Glutamatergic neuron (in vitro differentiated cells): ENCODE measurements at regions not wholly inside any gene's neighbourhood (a gene's known extent, or its start where the extent isn't known, plus 50 kb on each side); places are given as distances from the start of the nearest gene placed in this dataset.
"Not testable (repeated sequence)": the region's sequence is repeated elsewhere in the genome, so short reads cannot be mapped to it uniquely, and the experiment has no call there.

ENCODE experiments used
- DNase-seq: peaks from one replicate; pipeline ENCODE4 v3.0.0; 2022
- H3K27ac Mint-ChIP-seq: one replicate; pipeline ENCODE4 v1.8.0; 2020; ENCODE audit warnings: mild to moderate bottlenecking, mixed read lengths, inconsistent platforms; ENCODE audit not compliant: unreplicated experiment
- H3K27me3 Mint-ChIP-seq: one replicate; pipeline ENCODE4 v1.8.0; 2020; ENCODE audit warnings: mild to moderate bottlenecking, moderate library complexity, mixed read lengths, inconsistent platforms; ENCODE audit not compliant: unreplicated experiment
- H3K36me3 Mint-ChIP-seq: one replicate; pipeline ENCODE4 v1.8.0; 2020; ENCODE audit warnings: mild to moderate bottlenecking, mixed read lengths, inconsistent platforms; ENCODE audit not compliant: unreplicated experiment
- H3K4me1 Mint-ChIP-seq: one replicate; pipeline ENCODE4 v1.8.0; 2020; ENCODE audit warnings: mild to moderate bottlenecking, low read depth, mixed read lengths, inconsistent platforms; ENCODE audit not compliant: unreplicated experiment
- H3K4me3 Mint-ChIP-seq: one replicate; pipeline ENCODE4 v1.8.0; 2020; ENCODE audit warnings: mild to moderate bottlenecking, mixed read lengths, inconsistent platforms; ENCODE audit not compliant: unreplicated experiment
- H3K9me3 Mint-ChIP-seq: one replicate; pipeline ENCODE4 v1.8.0; 2020; ENCODE audit warnings: mild to moderate bottlenecking, moderate library complexity, mixed read lengths, inconsistent platforms; ENCODE audit not compliant: unreplicated experiment
- TF ChIP-seq, protein P1 (sequence below): fragments of 200-600 bp; sonication (generic); IDR thresholded peaks from one replicate; pipeline ENCODE4 v1.5.0; 2021; ENCODE audit not compliant: partially characterized antibody, unreplicated experiment

DNA sequence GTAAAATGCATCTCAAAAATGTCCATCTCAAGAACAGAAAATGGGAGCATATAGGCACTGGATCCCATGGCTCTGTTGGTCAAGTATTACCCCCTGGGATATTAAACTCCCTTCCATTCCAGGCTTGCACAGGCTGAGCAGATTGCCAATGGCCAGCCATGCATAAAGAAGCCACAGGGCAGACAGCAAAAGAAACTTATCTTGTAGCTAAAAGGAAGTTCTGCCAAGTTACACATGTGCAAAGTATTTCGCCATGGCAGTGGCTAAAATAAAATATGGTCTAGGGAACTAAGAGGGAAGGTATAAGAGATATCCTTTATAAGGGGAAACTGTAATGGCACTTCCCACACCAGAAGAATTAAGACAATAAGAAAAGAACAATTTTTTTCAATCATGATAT, 415.6 kb upstream of the BTBD3 start:
- Mint-ChIP-seq H3K27me3 (no peaks in the 10 kb centered on the region), H3K36me3 (no peaks in the 10 kb centered on the region), H3K4me3 (no peak overlapping the region), H3K4me1 (no peaks in the 10 kb centered on the region), H3K27ac (no peak overlapping the region), H3K9me3 (no peaks in the 10 kb centered on the region)
- TF ChIP-seq, protein P1, sequence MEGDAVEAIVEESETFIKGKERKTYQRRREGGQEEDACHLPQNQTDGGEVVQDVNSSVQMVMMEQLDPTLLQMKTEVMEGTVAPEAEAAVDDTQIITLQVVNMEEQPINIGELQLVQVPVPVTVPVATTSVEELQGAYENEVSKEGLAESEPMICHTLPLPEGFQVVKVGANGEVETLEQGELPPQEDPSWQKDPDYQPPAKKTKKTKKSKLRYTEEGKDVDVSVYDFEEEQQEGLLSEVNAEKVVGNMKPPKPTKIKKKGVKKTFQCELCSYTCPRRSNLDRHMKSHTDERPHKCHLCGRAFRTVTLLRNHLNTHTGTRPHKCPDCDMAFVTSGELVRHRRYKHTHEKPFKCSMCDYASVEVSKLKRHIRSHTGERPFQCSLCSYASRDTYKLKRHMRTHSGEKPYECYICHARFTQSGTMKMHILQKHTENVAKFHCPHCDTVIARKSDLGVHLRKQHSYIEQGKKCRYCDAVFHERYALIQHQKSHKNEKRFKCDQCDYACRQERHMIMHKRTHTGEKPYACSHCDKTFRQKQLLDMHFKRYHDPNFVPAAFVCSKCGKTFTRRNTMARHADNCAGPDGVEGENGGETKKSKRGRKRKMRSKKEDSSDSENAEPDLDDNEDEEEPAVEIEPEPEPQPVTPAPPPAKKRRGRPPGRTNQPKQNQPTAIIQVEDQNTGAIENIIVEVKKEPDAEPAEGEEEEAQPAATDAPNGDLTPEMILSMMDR: no peak
- no peak for DNase-seq

DNA sequence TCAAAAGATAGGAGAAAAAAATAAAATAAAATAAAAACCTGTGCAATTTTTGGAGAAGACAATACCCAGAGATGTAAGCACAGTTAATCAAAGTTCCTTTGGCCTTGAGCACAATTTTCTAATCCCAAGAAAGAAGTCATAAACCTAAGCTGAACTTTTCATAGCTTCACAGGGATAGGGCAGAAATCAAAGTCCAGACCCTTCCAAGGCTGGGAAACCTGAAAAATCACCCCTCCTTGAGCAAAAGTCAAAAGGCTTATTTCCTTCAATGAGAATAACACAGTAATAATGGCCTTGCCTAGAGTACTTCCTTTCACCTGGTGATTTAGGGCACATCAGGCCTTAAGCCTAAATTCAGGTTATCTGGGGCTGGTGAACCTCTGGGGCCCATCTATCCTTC, 415.0 kb upstream of the BTBD3 start:
- no peaks in the 10 kb centered on the region for H3K4me1 Mint-ChIP-seq
- H3K4me3 Mint-ChIP-seq: no peak overlapping the region
- no peak for DNase-seq
- H3K36me3 Mint-ChIP-seq: no peaks in the 10 kb centered on the region
- TF ChIP-seq, protein P1: no peak
- H3K27ac Mint-ChIP-seq: no peak overlapping the region
- no peaks in the 10 kb centered on the region for H3K27me3 Mint-ChIP-seq
- no peaks in the 10 kb centered on the region for H3K9me3 Mint-ChIP-seq

DNA sequence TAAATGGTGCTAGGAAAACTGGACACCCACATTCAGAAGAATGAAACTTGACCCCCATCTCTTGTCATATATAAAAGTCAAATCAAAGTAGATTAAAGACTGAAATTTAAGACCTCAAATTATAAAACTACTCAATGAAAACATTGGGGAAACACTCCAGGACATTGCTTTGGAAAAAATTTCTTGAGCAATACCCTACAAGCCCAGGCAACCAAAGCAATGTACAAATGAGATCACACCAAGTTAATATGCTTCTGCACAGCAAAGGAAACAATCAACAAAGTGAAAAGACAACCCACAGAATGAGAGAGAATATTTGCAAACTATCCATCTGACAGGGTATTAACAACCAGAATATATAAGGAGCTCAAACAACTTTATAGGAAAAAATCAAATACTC, 407.9 kb upstream of the BTBD3 start:
- no peak for DNase-seq
- TF ChIP-seq, protein P1: no peak
- no peaks in the 10 kb centered on the region for H3K36me3 Mint-ChIP-seq
- H3K4me3 Mint-ChIP-seq: no peak overlapping the region
- peaks cover 2% of the 10 kb centered on the region for H3K9me3 Mint-ChIP-seq
- no peaks in the 10 kb centered on the region for H3K27me3 Mint-ChIP-seq
- no peaks in the 10 kb centered on the region for H3K4me1 Mint-ChIP-seq
- H3K27ac Mint-ChIP-seq: no peak overlapping the region

DNA sequence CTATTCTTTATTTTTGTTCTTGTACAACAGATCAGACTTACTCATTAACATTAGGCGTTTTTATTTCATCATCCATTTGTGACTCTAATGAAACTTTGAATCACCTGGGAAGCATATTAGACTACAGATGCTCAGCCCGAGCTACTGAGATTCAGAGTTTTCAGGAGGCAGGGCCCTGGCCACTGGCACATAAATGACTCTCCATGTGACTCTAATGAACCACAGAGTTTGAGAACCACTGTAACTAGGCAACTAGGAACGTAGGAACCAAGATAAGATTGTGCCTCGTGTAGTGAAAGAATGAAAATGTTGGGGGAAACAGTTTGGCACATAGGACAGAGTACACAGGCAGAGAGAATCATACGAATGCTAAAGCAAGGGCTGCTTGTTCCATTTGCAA, 405.9 kb upstream of the BTBD3 start:
- TF ChIP-seq, protein P1: no peak
- H3K27ac Mint-ChIP-seq: no peak overlapping the region
- no peaks in the 10 kb centered on the region for H3K36me3 Mint-ChIP-seq
- H3K4me1 Mint-ChIP-seq: no peaks in the 10 kb centered on the region
- no peak for DNase-seq
- H3K4me3 Mint-ChIP-seq: no peak overlapping the region
- H3K9me3 Mint-ChIP-seq: peaks cover 2% of the 10 kb centered on the region
- no peaks in the 10 kb centered on the region for H3K27me3 Mint-ChIP-seq

DNA sequence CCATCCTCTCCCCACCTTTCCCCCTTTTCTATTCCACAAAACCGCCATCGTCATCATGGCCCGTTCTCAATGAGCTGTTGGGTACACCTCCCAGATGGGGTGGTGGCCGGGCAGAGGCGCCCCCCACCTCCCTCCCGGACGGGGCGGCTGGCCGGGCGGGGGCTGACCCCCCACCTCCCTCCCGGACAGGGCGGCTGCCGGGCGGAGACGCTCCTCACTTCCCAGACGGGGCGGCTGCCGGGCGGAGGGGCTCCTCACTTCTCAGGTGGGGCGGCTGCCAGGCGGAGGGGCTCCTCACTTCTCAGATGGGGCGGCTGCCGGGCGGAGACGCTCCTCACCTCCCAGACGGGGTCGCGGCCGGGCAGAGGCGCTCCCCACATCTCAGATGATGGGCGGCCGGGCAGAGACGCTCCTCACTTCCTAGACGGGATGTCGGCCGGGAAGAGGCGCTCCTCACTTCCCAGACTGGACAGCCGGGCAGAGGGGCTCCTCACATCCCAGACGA, 404.4 kb upstream of the BTBD3 start:
- not testable (repeated sequence) for H3K4me1 Mint-ChIP-seq, H3K36me3 Mint-ChIP-seq, H3K27ac Mint-ChIP-seq, H3K4me3 Mint-ChIP-seq, DNase-seq, H3K27me3 Mint-ChIP-seq, H3K9me3 Mint-ChIP-seq

DNA sequence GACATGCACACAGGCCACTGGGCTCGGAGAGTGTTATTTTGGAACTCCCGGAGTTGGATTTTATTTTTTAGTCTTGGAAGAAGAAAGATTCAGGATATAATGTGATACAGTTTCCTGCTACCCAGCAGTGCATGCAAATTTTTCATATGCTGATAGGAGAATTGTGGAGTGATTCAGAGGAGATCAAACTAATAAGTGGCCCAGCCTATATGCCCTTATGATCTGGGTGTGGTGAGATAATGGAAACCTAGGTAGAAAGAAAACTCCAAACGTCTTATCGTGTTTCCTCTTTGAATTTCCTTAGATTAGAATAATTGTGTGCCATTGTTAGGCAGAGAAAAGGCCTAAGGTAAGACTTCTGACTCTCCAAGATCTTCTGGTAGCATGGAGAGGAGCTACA, 401.2 kb upstream of the BTBD3 start:
- DNase-seq: no peak
- no peak overlapping the region for H3K27ac Mint-ChIP-seq
- H3K9me3 Mint-ChIP-seq: peaks cover 2% of the 10 kb centered on the region
- TF ChIP-seq, protein P1: no peak
- H3K4me3 Mint-ChIP-seq: no peak overlapping the region
- no peaks in the 10 kb centered on the region for H3K4me1 Mint-ChIP-seq
- H3K36me3 Mint-ChIP-seq: no peaks in the 10 kb centered on the region
- no peaks in the 10 kb centered on the region for H3K27me3 Mint-ChIP-seq
